ENCODE measurements at regions not wholly inside any gene's neighbourhood (a gene's known extent, or its start where the extent isn't known, plus 50 kb on each side); places are given as distances from the start of the nearest gene placed in this dataset.
A peak's percentile ranks its signal among the peaks of the same experiment; 100 is the strongest.

DNA sequence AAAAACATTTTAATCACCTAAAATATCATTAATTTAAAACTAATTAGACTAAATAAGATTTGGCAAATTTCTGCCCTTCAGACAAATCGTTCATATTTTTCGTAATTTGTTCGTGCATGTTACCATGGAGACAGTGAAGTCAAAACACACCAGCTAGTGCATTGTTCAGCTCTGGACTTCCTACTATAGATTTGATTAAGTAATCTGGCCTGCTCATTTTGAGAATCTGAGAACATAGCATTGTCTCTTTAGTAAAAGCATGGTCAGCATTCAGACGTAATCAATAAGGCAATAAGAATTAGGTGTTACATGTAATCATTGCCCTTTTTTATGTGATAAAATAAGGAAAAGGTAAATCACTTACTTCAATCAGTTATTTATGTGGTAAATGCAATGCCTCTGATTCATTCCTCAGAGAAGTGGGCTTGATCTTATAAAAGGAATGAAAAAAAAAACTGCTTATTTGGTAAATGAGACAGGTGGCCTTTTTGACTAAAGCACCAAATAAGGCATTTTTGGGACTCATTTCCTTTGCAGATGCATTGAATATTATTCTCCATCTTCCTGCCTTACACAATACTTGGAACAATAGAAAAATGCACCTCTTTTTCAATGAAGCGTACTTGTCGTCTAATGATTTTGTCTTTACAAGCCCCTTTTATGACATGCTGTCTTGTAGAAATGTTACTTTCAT, 84.5 kb upstream of the FNDC3B start:
- Histone ChIP-seq H3K27ac (no peak overlapping the region), H3K79me2 (ENCODE audit: low read depth) (no peaks in the 10 kb centered on the region), H3K9ac (no peak overlapping the region), H3K36me3 (no peaks in the 10 kb centered on the region), H3K4me1 (peaks cover 38% of the 10 kb centered on the region), H3K9me3 (ENCODE audit: low read depth) (no peaks in the 10 kb centered on the region), H3K4me3 (no peak overlapping the region), H3F3A (ENCODE audit: low read depth) (peaks cover 19% of the 10 kb centered on the region), H2AFZ (replicated peaks) (no peak overlapping the region), H4K20me1 (ENCODE audit: low read depth) (no peaks in the 10 kb centered on the region), H3K4me2 (no peak overlapping the region), H3K27me3 (no peaks in the 10 kb centered on the region)
- peaks cover 5% of the 10 kb centered on the region for H3K27me3 Mint-ChIP-seq (ENCODE audit: insufficient read depth, low read depth)
- H3K4me3 Mint-ChIP-seq: no peak overlapping the region
- H3K9me3 Mint-ChIP-seq: no peaks in the 10 kb centered on the region
- peak overlapping the region; percentile 92 for H3K27ac Mint-ChIP-seq
- peaks cover 81% of the 10 kb centered on the region for H3K4me1 Mint-ChIP-seq
- H3K36me3 Mint-ChIP-seq: no peaks in the 10 kb centered on the region
- TF ChIP-seq EZH2phosphoT487 (IDR thresholded peaks at IDR 0.05) (no peak), EZH2 (IDR thresholded peaks at IDR 0.05) (no peak), CTCF (IDR thresholded peaks at IDR 0.05) (no peak)
- DNase-seq (ENCODE audit: low spot score): no peak

GRCh38 chr3:171955598-171955997, 83.8 kb upstream of the FNDC3B start:
- TF ChIP-seq EZH2 (IDR thresholded peaks at IDR 0.05): no peak
- no peak for TF ChIP-seq EZH2phosphoT487 (IDR thresholded peaks at IDR 0.05)
- no peak for TF ChIP-seq CTCF (IDR thresholded peaks at IDR 0.05)
- Mint-ChIP-seq H3K27me3 (ENCODE audit: insufficient read depth, low read depth) (peaks cover 5% of the 10 kb centered on the region), H3K4me1 (peaks cover 82% of the 10 kb centered on the region), H3K9me3 (no peaks in the 10 kb centered on the region), H3K27ac (peak overlapping the region; percentile 85), H3K36me3 (no peaks in the 10 kb centered on the region), H3K4me3 (no peak overlapping the region)
- Histone ChIP-seq H3K27ac (no peak overlapping the region), H3K4me3 (no peak overlapping the region), H3K9me3 (ENCODE audit: low read depth) (no peaks in the 10 kb centered on the region), H4K20me1 (ENCODE audit: low read depth) (no peaks in the 10 kb centered on the region), H3K36me3 (no peaks in the 10 kb centered on the region), H3K4me2 (no peak overlapping the region), H3K9ac (no peak overlapping the region), H3F3A (ENCODE audit: low read depth) (peaks cover 18% of the 10 kb centered on the region), H3K4me1 (peaks cover 35% of the 10 kb centered on the region), H2AFZ (replicated peaks) (no peak overlapping the region), H3K27me3 (no peaks in the 10 kb centered on the region), H3K79me2 (ENCODE audit: low read depth) (no peaks in the 10 kb centered on the region)
- no peak for DNase-seq (ENCODE audit: low spot score)

DNA sequence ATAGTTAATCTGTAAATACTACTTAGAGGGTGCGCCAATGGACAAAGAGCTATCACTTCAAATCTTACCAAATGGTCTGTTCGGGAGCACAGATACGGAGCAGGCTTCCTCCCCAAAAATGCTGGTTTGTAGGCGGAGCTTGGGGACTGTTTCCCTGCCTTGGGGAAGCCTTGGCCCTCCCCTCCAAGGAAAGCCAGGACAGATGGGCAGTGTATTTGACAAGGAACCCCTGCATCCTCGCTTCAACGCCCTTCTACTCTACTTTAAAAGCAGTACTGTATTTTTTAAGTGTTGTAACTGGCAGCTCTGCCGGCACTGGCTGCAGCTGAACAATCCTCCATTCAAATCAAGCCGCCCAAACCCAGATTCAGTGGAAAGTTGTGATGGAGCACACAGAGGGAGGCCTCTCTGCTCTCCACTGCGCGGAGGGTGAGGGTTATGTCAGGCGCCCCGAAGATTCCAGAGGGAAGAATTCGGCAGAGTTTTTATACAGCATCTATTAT, 83.1 kb upstream of the FNDC3B start:
- Mint-ChIP-seq H3K4me1 (peaks cover 82% of the 10 kb centered on the region), H3K27me3 (ENCODE audit: insufficient read depth, low read depth) (peaks cover 8% of the 10 kb centered on the region), H3K27ac (peak overlapping the region; percentile 73), H3K36me3 (no peaks in the 10 kb centered on the region), H3K4me3 (no peak overlapping the region), H3K9me3 (no peaks in the 10 kb centered on the region)
- H3K9ac ChIP-seq: no peak overlapping the region
- no peak overlapping the region for H3K4me3 ChIP-seq
- peaks cover 32% of the 10 kb centered on the region for H3K4me1 ChIP-seq
- no peak overlapping the region for H3K27ac ChIP-seq
- H4K20me1 ChIP-seq (ENCODE audit: low read depth): no peaks in the 10 kb centered on the region
- peak overlapping the region; percentile 83 for H2AFZ ChIP-seq (replicated peaks)
- H3K9me3 ChIP-seq (ENCODE audit: low read depth): no peaks in the 10 kb centered on the region
- no peaks in the 10 kb centered on the region for H3K79me2 ChIP-seq (ENCODE audit: low read depth)
- TF ChIP-seq CTCF (IDR thresholded peaks at IDR 0.05): no peak
- no peak for TF ChIP-seq EZH2 (IDR thresholded peaks at IDR 0.05)
- TF ChIP-seq EZH2phosphoT487 (IDR thresholded peaks at IDR 0.05): no peak
- no peak for DNase-seq (ENCODE audit: low spot score)
- peaks cover 15% of the 10 kb centered on the region for H3F3A ChIP-seq (ENCODE audit: low read depth)
- H3K4me2 ChIP-seq: no peak overlapping the region
- H3K36me3 ChIP-seq: no peaks in the 10 kb centered on the region
- no peaks in the 10 kb centered on the region for H3K27me3 ChIP-seq
